Stomach (tissue), 4 donors: ENCODE measurements at regions not wholly inside any gene's neighbourhood (a gene's known extent, or its start where the extent isn't known, plus 50 kb on each side); places are given as distances from the start of the nearest gene placed in this dataset.

Experiments
- EP300 ChIP-seq: sonication (generic); formaldehyde crosslinking; IDR thresholded peaks from one replicate; pipeline ENCODE4 v1.6.1; 2017; ENCODE audit warnings: antibody characterized with exemption
- TF ChIP-seq, protein P1 (sequence below), 7 experiments: fragments of 450-650 bp in 4 of 7; fragments of 200-600 bp in 3 of 7; sonication (generic) in 3 of 7; IDR thresholded peaks; one replicate each; pipeline ENCODE4 v1.5.1; 2016 to 2019; ENCODE audit warnings: antibody characterized with exemption in 7 of 7, control low read depth in 2 of 7, mild to moderate bottlenecking in 1 of 7

DNA sequence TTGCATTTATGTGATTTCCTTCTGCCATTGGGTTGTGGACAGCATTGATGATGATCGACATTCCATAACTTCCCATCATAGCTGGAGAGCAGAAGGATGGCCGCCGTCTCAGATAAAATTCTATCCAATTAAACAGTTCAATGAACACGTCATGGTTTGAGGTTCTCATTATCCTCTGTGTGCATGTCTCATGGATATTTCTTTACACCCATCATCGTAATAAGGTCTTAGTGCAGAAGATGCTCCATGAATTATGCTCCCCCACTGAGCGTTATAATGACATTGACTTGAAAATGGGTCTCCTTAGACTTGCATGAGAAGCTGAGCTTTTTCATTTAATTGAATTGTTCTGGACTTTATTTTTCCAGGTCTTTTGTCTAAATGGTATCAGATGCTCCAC, 92.1 kb downstream of the TRIM42 start:
- TF ChIP-seq, protein P1, sequence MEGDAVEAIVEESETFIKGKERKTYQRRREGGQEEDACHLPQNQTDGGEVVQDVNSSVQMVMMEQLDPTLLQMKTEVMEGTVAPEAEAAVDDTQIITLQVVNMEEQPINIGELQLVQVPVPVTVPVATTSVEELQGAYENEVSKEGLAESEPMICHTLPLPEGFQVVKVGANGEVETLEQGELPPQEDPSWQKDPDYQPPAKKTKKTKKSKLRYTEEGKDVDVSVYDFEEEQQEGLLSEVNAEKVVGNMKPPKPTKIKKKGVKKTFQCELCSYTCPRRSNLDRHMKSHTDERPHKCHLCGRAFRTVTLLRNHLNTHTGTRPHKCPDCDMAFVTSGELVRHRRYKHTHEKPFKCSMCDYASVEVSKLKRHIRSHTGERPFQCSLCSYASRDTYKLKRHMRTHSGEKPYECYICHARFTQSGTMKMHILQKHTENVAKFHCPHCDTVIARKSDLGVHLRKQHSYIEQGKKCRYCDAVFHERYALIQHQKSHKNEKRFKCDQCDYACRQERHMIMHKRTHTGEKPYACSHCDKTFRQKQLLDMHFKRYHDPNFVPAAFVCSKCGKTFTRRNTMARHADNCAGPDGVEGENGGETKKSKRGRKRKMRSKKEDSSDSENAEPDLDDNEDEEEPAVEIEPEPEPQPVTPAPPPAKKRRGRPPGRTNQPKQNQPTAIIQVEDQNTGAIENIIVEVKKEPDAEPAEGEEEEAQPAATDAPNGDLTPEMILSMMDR (IDR thresholded peaks at IDR 0.05), result no peak
- TF ChIP-seq EP300, result no peak
